H9 (cell line): ENCODE measurements at regions not wholly inside any gene's neighbourhood (a gene's known extent, or its start where the extent isn't known, plus 50 kb on each side); places are given as distances from the start of the nearest gene placed in this dataset.

ENCODE experiments used
- DNase-seq: peaks from one replicate; pipeline ENCODE4 v3.0.0-alpha.2; 2017
- H2AFZ ChIP-seq: one replicate; pipeline ENCODE4 v1.6.1; 2013; ENCODE audit warnings: mild to moderate bottlenecking, low read length, control low read depth, moderate library complexity
- H2AK5ac ChIP-seq: 2 replicates; pipeline ENCODE4 v1.6.1; 2013; ENCODE audit warnings: low read length, control low read depth, mixed read lengths; ENCODE audit not compliant: insufficient read length
- H2BK120ac ChIP-seq: one replicate; pipeline ENCODE4 v1.6.1; 2013; ENCODE audit warnings: low read depth, mild to moderate bottlenecking, low read length, control low read depth, inconsistent platforms; ENCODE audit not compliant: poor library complexity, severe bottlenecking
- H2BK12ac ChIP-seq: 2 replicates; pipeline ENCODE4 v1.6.1; 2013; ENCODE audit warnings: low read length, control low read depth, mixed read lengths, low read depth; ENCODE audit not compliant: insufficient read length
- H2BK15ac ChIP-seq: 2 replicates; pipeline ENCODE4 v1.6.1; 2013; ENCODE audit warnings: low read depth, low read length, control low read depth
- H2BK20ac ChIP-seq: one replicate; pipeline ENCODE4 v1.6.1; 2013; ENCODE audit warnings: low read depth, mild to moderate bottlenecking, low read length, control low read depth, inconsistent platforms; ENCODE audit not compliant: poor library complexity, severe bottlenecking
- H2BK5ac ChIP-seq: 2 replicates; pipeline ENCODE4 v1.6.1; 2013; ENCODE audit warnings: low read length, control low read depth, mixed read lengths; ENCODE audit not compliant: insufficient read length
- H3K14ac ChIP-seq: 2 replicates; pipeline ENCODE4 v1.6.1; 2013; ENCODE audit warnings: low read length, control low read depth; ENCODE audit not compliant: insufficient read depth
- H3K18ac ChIP-seq: 2 replicates; pipeline ENCODE4 v1.6.1; 2013; ENCODE audit warnings: low read depth, mild to moderate bottlenecking, mixed read lengths, low read length, control low read depth; ENCODE audit not compliant: insufficient read length
- H3K23ac ChIP-seq: 2 replicates; pipeline ENCODE4 v1.6.1; 2013; ENCODE audit warnings: low read length, control low read depth, mixed read lengths, low read depth; ENCODE audit not compliant: insufficient read length
- H3K23me2 ChIP-seq: 2 replicates; pipeline ENCODE4 v1.6.1; 2013; ENCODE audit warnings: low read depth, mild to moderate bottlenecking, mixed read lengths, low read length, control low read depth; ENCODE audit not compliant: insufficient read length, poor library complexity, severe bottlenecking
- H3K27ac ChIP-seq: 2 replicates; pipeline ENCODE4 v1.5.1; 2013; ENCODE audit warnings: low read length, control low read depth, mixed read lengths, low read depth; ENCODE audit not compliant: insufficient read length
- H3K27me3 ChIP-seq: 2 replicates; pipeline ENCODE4 v1.6.1; 2013; ENCODE audit warnings: low read length, control low read depth, inconsistent platforms; ENCODE audit not compliant: insufficient read depth
- H3K4ac ChIP-seq: 2 replicates; pipeline ENCODE4 v1.6.1; 2013; ENCODE audit warnings: low read depth, mild to moderate bottlenecking, control low read depth, inconsistent platforms, low read length, moderate library complexity
- H3K4me1 ChIP-seq: 2 replicates; pipeline ENCODE4 v1.6.1; 2013; ENCODE audit warnings: low read length, control low read depth, inconsistent platforms; ENCODE audit not compliant: insufficient read depth
- H3K4me2 ChIP-seq: 2 replicates; pipeline ENCODE4 v1.6.1; 2013; ENCODE audit warnings: low read length, control low read depth, mixed read lengths; ENCODE audit not compliant: insufficient read length, insufficient read depth
- H3K56ac ChIP-seq: 2 replicates; pipeline ENCODE4 v1.6.1; 2013; ENCODE audit warnings: low read depth, mild to moderate bottlenecking, mixed read lengths, low read length, control low read depth; ENCODE audit not compliant: insufficient read length
- H3K79me1 ChIP-seq: 2 replicates; pipeline ENCODE4 v1.6.1; 2013; ENCODE audit warnings: low read depth, mild to moderate bottlenecking, moderate library complexity, low read length, control low read depth, inconsistent platforms; ENCODE audit not compliant: insufficient read depth, poor library complexity, severe bottlenecking
- H3K79me2 ChIP-seq: 2 replicates; pipeline ENCODE4 v1.6.1; 2013; ENCODE audit warnings: low read length, control low read depth, inconsistent platforms; ENCODE audit not compliant: insufficient read depth
- H3K9ac ChIP-seq: 2 replicates; pipeline ENCODE4 v1.6.1; 2013; ENCODE audit warnings: low read length, control low read depth, mixed read lengths; ENCODE audit not compliant: insufficient read length; ENCODE audit errors: extremely low read depth
- H3K9me3 ChIP-seq: one replicate; pipeline ENCODE4 v1.6.1; 2013; ENCODE audit warnings: low read depth, low read length, inconsistent platforms; ENCODE audit not compliant: control insufficient read depth
- H3T11ph ChIP-seq: one replicate; pipeline ENCODE4 v1.6.1; 2013; ENCODE audit warnings: mild to moderate bottlenecking, low read length, control low read depth, inconsistent platforms
- H4K20me1 ChIP-seq: one replicate; pipeline ENCODE4 v1.6.1; 2013; ENCODE audit not compliant: control insufficient read depth, insufficient read length, insufficient read depth
- H4K5ac ChIP-seq: 2 replicates; pipeline ENCODE4 v1.6.1; 2013; ENCODE audit warnings: low read depth, mild to moderate bottlenecking, mixed read lengths, low read length, control low read depth; ENCODE audit not compliant: insufficient read length
- H4K8ac ChIP-seq: replicated peaks from 2 replicates; pipeline ENCODE4 v1.6.1; 2013; ENCODE audit warnings: low read length, control low read depth, mixed read lengths, low read depth; ENCODE audit not compliant: insufficient read length
- H4K91ac ChIP-seq: 2 replicates; pipeline ENCODE4 v1.6.1; 2013; ENCODE audit warnings: low read depth, mild to moderate bottlenecking, moderate library complexity, mixed read lengths, low read length, control low read depth; ENCODE audit not compliant: insufficient read length
- H3K27ac Mint-ChIP-seq, 3 experiments: 2 replicates in 2 of 3; 3 replicates in 1 of 3; pipeline ENCODE4 v1.8.0; 2020 to 2021; ENCODE audit warnings: mixed read lengths in 3 of 3, mild to moderate bottlenecking in 1 of 3, moderate library complexity in 1 of 3
- H3K27me3 Mint-ChIP-seq: 2 replicates; pipeline ENCODE4 v1.8.0; 2021; ENCODE audit warnings: low read depth, mild to moderate bottlenecking, moderate library complexity, mixed read lengths
- H3K36me3 Mint-ChIP-seq, 3 experiments: 2 replicates in 2 of 3; 3 replicates in 1 of 3; pipeline ENCODE4 v1.8.0; 2020 to 2021; ENCODE audit warnings: low read depth in 3 of 3, mixed read lengths in 3 of 3; ENCODE audit not compliant: insufficient read depth in 1 of 3
- H3K4me1 Mint-ChIP-seq, 2 experiments: 2 replicates each; pipeline ENCODE4 v1.8.0; 2020; ENCODE audit warnings: mixed read lengths in 2 of 2
- H3K4me3 Mint-ChIP-seq, 2 experiments: 2 replicates in 1 of 2; 3 replicates in 1 of 2; pipeline ENCODE4 v1.8.0; 2020 to 2021; ENCODE audit warnings: mild to moderate bottlenecking in 2 of 2, mixed read lengths in 2 of 2, moderate library complexity in 1 of 2
- H3K9me3 Mint-ChIP-seq, 2 experiments: 2 replicates in 1 of 2; 3 replicates in 1 of 2; pipeline ENCODE4 v1.8.0; 2020; ENCODE audit warnings: mild to moderate bottlenecking in 2 of 2, mixed read lengths in 2 of 2, moderate library complexity in 1 of 2
- WGBS: extraction: QIAGEN DNeasy Blood & Tissue Kit; methylation state at CpG from one replicate; pipeline ENCODE4 v1.1.7; 2013; ENCODE audit warnings: missing lambda C conversion rate, low lambda C conversion rate, mixed read lengths; ENCODE audit not compliant: insufficient read length; ENCODE audit errors: extremely low coverage; 5-methylcytosine and 5-hydroxymethylcytosine counted together
- TF ChIP-seq, protein P1 (sequence below): fragments of 200-600 bp; sonication (generic); conservative IDR thresholded peaks from 3 replicates; pipeline ENCODE4 v1.8.0; 2021; ENCODE audit warnings: antibody characterized with exemption, mild to moderate bottlenecking

- Histone ChIP-seq H3K14ac (no peak overlapping the region), H3K56ac (no peak overlapping the region), H4K20me1 (no peaks in the 10 kb centered on the region), H3K79me1 (no peaks in the 10 kb centered on the region), H3T11ph (no peak overlapping the region), H3K27me3 (no peaks in the 10 kb centered on the region), H3K4me2 (no peak overlapping the region), H2BK20ac (no peak overlapping the region), H2BK120ac (no peak overlapping the region), H2BK5ac (no peak overlapping the region), H3K23ac (no peak overlapping the region), H3K27ac (no peak overlapping the region), H3K23me2 (no peaks in the 10 kb centered on the region), H3K9me3 (no peaks in the 10 kb centered on the region), H2BK12ac (no peak overlapping the region), H4K91ac (no peak overlapping the region), H4K8ac (no peak overlapping the region), H3K4ac (no peak overlapping the region), H4K5ac (no peak overlapping the region), H3K18ac (no peak overlapping the region), H2AK5ac (no peak overlapping the region), H2BK15ac (no peak overlapping the region), H2AFZ (no peak overlapping the region), H3K4me1 (no peaks in the 10 kb centered on the region; the same call in 1 of the 2 replicates), H3K79me2 (no peaks in the 10 kb centered on the region), H3K9ac (no peak overlapping the region)
- no peak overlapping the region for H3K4me3 Mint-ChIP-seq
- WGBS: no CpG with 5 or more reads among the region's 4 CpGs
- H3K9me3 Mint-ChIP-seq: 0 out of 5 replicates have a peak, but pooled peaks cover 0 to 2% of the 10 kb centered on the region in 2 experiments
- DNase-seq: no peak
- peaks cover 14 to 16% of the 10 kb centered on the region in 2 experiments for H3K4me1 Mint-ChIP-seq
- no peaks in the 10 kb centered on the region for H3K27me3 Mint-ChIP-seq
- peak overlapping the region in 2 of 3 experiments; percentile 28; a peak in 2 of 7 replicates for H3K27ac Mint-ChIP-seq
- TF ChIP-seq, protein P1, sequence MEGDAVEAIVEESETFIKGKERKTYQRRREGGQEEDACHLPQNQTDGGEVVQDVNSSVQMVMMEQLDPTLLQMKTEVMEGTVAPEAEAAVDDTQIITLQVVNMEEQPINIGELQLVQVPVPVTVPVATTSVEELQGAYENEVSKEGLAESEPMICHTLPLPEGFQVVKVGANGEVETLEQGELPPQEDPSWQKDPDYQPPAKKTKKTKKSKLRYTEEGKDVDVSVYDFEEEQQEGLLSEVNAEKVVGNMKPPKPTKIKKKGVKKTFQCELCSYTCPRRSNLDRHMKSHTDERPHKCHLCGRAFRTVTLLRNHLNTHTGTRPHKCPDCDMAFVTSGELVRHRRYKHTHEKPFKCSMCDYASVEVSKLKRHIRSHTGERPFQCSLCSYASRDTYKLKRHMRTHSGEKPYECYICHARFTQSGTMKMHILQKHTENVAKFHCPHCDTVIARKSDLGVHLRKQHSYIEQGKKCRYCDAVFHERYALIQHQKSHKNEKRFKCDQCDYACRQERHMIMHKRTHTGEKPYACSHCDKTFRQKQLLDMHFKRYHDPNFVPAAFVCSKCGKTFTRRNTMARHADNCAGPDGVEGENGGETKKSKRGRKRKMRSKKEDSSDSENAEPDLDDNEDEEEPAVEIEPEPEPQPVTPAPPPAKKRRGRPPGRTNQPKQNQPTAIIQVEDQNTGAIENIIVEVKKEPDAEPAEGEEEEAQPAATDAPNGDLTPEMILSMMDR: no peak
- no peaks in the 10 kb centered on the region for H3K36me3 Mint-ChIP-seq
Measured at GRCh38 chr3:148330542-148330941, 367.2 kb upstream of the AGTR1 start.
